ENCODE measurements at regions not wholly inside any gene's neighbourhood (a gene's known extent, or its start where the extent isn't known, plus 50 kb on each side); places are given as distances from the start of the nearest gene placed in this dataset.

DNA sequence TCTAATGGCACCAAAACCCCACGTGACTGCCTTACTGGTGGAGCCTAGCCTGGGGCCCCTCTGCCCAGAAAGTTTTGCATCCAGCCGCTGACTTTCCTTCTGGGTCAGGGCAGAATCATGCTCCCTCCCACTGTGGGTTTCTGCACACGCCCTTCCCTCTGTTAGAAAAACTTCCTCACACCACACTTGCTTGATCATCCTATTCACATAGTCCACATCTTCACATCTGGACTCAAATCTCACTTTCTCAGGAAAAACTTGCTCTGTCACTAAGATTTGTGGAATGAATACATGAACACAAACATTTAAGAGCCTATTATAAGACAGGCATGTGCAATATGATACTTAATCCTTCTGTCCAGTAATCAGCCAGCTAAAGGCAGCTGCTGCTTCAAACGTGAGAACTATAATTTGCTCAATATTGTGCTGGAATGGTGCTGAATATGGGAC lies 274.7 kb downstream of the RND3 start:
- no peak for TF ChIP-seq POLR2AphosphoS5 (IDR thresholded peaks at IDR 0.05; ENCODE audit: low read depth, low read length)
- TF ChIP-seq CTCF (IDR thresholded peaks at IDR 0.05), result no peak
- TF ChIP-seq, protein P1, sequence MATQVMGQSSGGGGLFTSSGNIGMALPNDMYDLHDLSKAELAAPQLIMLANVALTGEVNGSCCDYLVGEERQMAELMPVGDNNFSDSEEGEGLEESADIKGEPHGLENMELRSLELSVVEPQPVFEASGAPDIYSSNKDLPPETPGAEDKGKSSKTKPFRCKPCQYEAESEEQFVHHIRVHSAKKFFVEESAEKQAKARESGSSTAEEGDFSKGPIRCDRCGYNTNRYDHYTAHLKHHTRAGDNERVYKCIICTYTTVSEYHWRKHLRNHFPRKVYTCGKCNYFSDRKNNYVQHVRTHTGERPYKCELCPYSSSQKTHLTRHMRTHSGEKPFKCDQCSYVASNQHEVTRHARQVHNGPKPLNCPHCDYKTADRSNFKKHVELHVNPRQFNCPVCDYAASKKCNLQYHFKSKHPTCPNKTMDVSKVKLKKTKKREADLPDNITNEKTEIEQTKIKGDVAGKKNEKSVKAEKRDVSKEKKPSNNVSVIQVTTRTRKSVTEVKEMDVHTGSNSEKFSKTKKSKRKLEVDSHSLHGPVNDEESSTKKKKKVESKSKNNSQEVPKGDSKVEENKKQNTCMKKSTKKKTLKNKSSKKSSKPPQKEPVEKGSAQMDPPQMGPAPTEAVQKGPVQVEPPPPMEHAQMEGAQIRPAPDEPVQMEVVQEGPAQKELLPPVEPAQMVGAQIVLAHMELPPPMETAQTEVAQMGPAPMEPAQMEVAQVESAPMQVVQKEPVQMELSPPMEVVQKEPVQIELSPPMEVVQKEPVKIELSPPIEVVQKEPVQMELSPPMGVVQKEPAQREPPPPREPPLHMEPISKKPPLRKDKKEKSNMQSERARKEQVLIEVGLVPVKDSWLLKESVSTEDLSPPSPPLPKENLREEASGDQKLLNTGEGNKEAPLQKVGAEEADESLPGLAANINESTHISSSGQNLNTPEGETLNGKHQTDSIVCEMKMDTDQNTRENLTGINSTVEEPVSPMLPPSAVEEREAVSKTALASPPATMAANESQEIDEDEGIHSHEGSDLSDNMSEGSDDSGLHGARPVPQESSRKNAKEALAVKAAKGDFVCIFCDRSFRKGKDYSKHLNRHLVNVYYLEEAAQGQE (IDR thresholded peaks at IDR 0.05; ENCODE audit: insufficient read depth in 1 of 2, low read depth in 2 of 2, low read length in 1 of 2), result no peak
- TF ChIP-seq SIN3A (IDR thresholded peaks at IDR 0.05; ENCODE audit: borderline replicate concordance, insufficient read depth, low read depth, low read length), result no peak
- TF ChIP-seq TCF7L2 (IDR thresholded peaks at IDR 0.05; ENCODE audit: low read depth, low read length), result no peak
